Prostate gland (tissue), 2 donors: ENCODE measurements at regions not wholly inside any gene's neighbourhood (a gene's known extent, or its start where the extent isn't known, plus 50 kb on each side); places are given as distances from the start of the nearest gene placed in this dataset.

Source experiments
- DNase-seq: peaks from one replicate; pipeline ENCODE4 v3.0.0-alpha.2; 2019; ENCODE audit warnings: low spot score
- H3K27ac ChIP-seq, 2 donors: fragments of 200-600 bp; sonication (generic); 2 replicates each; pipeline ENCODE4 v1.5.1; 2017 to 2019
- H3K27me3 ChIP-seq: fragments of 200-600 bp; sonication (generic); replicated peaks from 2 replicates; pipeline ENCODE4 v1.5.1; 2019; ENCODE audit not compliant: insufficient read depth
- H3K36me3 ChIP-seq, 2 donors: fragments of 200-600 bp; sonication (generic); 1 replicate in 1 of 2; 2 replicates in 1 of 2; pipeline versions ENCODE4 v1.5.1 to v1.8.1; 2017 to 2019
- H3K4me1 ChIP-seq: fragments of 200-600 bp; sonication (generic); replicated peaks from 2 replicates; pipeline ENCODE4 v1.5.1; 2019
- H3K4me3 ChIP-seq, 2 donors: fragments of 200-600 bp; sonication (generic); 2 replicates each; pipeline ENCODE4 v1.5.1; 2017 to 2019
- H3K9me3 ChIP-seq: fragments of 200-600 bp; sonication (generic); 2 replicates; pipeline ENCODE4 v1.5.1; 2017
- POLR2A ChIP-seq: fragments of 450-650 bp; IDR thresholded peaks from one replicate; pipeline ENCODE4 v1.6.1; 2016; ENCODE audit warnings: antibody characterized with exemption, mild to moderate bottlenecking
- POLR2AphosphoS5 ChIP-seq: sonication (generic); formaldehyde crosslinking; IDR thresholded peaks from one replicate; pipeline ENCODE4 v1.6.1; 2017; ENCODE audit warnings: antibody characterized with exemption
- WGBS: methylation state at CpG from one replicate; pipeline ENCODE4 v1.1.5; 2018; 5-methylcytosine and 5-hydroxymethylcytosine counted together
- intact Hi-C: fragments of 100-400 bp; cut with DNase I; formaldehyde crosslinking; loops from one replicate; pipeline ENCODE4 v1.14.2; 2022
- TF ChIP-seq, protein P1 (sequence below), 4 experiments: fragments of 200-600 bp in 2 of 4; fragments of 450-650 bp in 2 of 4; sonication (generic) in 2 of 4; IDR thresholded peaks; 1 replicate in 3 of 4; 2 replicates in 1 of 4; pipeline ENCODE4 v1.5.1; 2016 to 2019; ENCODE audit warnings: antibody characterized with exemption in 4 of 4, mild to moderate bottlenecking in 2 of 4, moderate library complexity in 2 of 4

GRCh38 chr4:174434455-174434854 lies 87.8 kb downstream of the HPGD start:
- Histone ChIP-seq H3K27me3 (no peaks in the 10 kb centered on the region), H3K4me1 (no peaks in the 10 kb centered on the region), H3K9me3 (no peaks in the 10 kb centered on the region), H3K27ac (no peak overlapping the region), H3K4me3 (no peak overlapping the region), H3K36me3 (no peaks in the 10 kb centered on the region)
- intact Hi-C loops, result no loop called here
- no peak for TF ChIP-seq POLR2AphosphoS5
- no peak for TF ChIP-seq POLR2A
- TF ChIP-seq, protein P1, sequence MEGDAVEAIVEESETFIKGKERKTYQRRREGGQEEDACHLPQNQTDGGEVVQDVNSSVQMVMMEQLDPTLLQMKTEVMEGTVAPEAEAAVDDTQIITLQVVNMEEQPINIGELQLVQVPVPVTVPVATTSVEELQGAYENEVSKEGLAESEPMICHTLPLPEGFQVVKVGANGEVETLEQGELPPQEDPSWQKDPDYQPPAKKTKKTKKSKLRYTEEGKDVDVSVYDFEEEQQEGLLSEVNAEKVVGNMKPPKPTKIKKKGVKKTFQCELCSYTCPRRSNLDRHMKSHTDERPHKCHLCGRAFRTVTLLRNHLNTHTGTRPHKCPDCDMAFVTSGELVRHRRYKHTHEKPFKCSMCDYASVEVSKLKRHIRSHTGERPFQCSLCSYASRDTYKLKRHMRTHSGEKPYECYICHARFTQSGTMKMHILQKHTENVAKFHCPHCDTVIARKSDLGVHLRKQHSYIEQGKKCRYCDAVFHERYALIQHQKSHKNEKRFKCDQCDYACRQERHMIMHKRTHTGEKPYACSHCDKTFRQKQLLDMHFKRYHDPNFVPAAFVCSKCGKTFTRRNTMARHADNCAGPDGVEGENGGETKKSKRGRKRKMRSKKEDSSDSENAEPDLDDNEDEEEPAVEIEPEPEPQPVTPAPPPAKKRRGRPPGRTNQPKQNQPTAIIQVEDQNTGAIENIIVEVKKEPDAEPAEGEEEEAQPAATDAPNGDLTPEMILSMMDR (IDR thresholded peaks at IDR 0.05), result no peak
- DNase-seq, result no peak
- 98% methylated on average over 4 of the region's 4 CpGs for WGBS

DNA sequence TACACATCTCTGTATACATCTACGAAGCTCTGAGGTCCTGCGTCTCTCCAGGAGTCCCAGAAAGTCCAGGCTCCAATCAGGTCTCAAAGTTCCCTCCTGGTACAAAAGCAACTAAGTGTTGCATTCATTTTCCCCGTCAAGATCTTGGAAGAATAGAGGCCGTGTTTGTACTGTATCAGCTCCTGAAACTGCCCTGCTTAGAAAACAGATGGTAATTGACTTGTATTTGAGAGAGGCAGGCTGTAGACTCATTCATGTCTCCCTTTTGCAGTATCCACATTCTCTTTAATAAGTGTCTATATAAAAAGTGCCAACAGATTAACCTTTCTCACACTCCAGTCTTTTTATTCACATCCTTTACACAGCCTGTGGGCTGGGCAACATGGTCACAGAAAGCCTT lies 91.7 kb downstream of the HPGD start:
- no peaks in the 10 kb centered on the region for H3K9me3 ChIP-seq
- intact Hi-C loops, result no loop called here
- no peak overlapping the region for H3K27ac ChIP-seq
- DNase-seq, result no peak
- no peak overlapping the region for H3K4me3 ChIP-seq
- no peaks in the 10 kb centered on the region for H3K4me1 ChIP-seq
- H3K27me3 ChIP-seq, result no peaks in the 10 kb centered on the region
- 75% methylated on average over 4 of the region's 4 CpGs for WGBS
- H3K36me3 ChIP-seq, result no peaks in the 10 kb centered on the region
- no peak for TF ChIP-seq POLR2AphosphoS5
- no peak for TF ChIP-seq POLR2A
- TF ChIP-seq, protein P1 (IDR thresholded peaks at IDR 0.05), result no peak

GRCh38 chr4:174429701-174430410 lies 92.4 kb downstream of the HPGD start:
- no peaks in the 10 kb centered on the region for H3K36me3 ChIP-seq
- WGBS, result 84% methylated on average over 1 of the region's 1 CpG
- TF ChIP-seq POLR2AphosphoS5 (no peak), POLR2A (no peak)
- TF ChIP-seq, protein P1 (IDR thresholded peaks at IDR 0.05), result no peak

GRCh38 chr4:174427571-174428140 lies 94.6 kb downstream of the HPGD start:
- H3K4me3 ChIP-seq, result no peak overlapping the region
- H3K4me1 ChIP-seq, result no peaks in the 10 kb centered on the region
- no peaks in the 10 kb centered on the region for H3K9me3 ChIP-seq
- 88% methylated on average over 4 of the region's 4 CpGs for WGBS
- no peaks in the 10 kb centered on the region for H3K27me3 ChIP-seq
- H3K27ac ChIP-seq, result no peak overlapping the region
- H3K36me3 ChIP-seq, result no peaks in the 10 kb centered on the region
- TF ChIP-seq POLR2AphosphoS5 (no peak), POLR2A (no peak)
- TF ChIP-seq, protein P1 (IDR thresholded peaks at IDR 0.05), result no peak
- intact Hi-C loops, result no loop called here
- DNase-seq, result no peak

More at GRCh38 chr4:174429701-174430410, 92.4 kb downstream of the HPGD start:
- Histone ChIP-seq H3K27me3 (no peaks in the 10 kb centered on the region), H3K9me3 (no peaks in the 10 kb centered on the region), H3K4me1 (no peaks in the 10 kb centered on the region), H3K27ac (no peak overlapping the region), H3K4me3 (no peak overlapping the region)
- no peak for DNase-seq
- intact Hi-C loops, result no loop called here

DNA sequence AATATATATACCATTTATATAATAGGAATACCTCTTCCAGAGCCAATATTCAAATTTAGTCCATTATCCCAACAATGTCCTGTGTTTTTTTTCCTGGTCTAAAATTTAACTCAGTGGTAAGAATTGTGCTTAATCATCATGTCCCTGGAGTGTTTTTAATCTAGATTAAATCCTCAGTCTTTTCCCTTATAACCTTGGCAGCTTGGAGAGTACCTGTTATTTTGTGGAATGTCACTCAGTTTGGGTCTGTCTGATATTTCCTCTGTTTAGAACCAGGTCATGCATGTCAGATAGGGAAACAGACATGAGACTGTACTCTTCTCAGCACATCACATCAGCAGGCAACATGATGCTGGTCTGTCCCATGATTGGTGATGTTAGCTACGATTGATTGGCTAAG lies 96.6 kb downstream of the HPGD start:
- intact Hi-C loops, result no loop called here
- no peak for TF ChIP-seq POLR2AphosphoS5
- TF ChIP-seq, protein P1 (IDR thresholded peaks at IDR 0.05), result no peak
- no peak for TF ChIP-seq POLR2A
- DNase-seq, result no peak
- no peaks in the 10 kb centered on the region for H3K27me3 ChIP-seq
- H3K27ac ChIP-seq, result no peak overlapping the region
- no peak overlapping the region for H3K4me3 ChIP-seq
- no peaks in the 10 kb centered on the region for H3K9me3 ChIP-seq
- H3K4me1 ChIP-seq, result no peaks in the 10 kb centered on the region
- 100% methylated on average over 1 of the region's 1 CpG for WGBS
- H3K36me3 ChIP-seq, result no peaks in the 10 kb centered on the region
